ENCODE measurements at regions not wholly inside any gene's neighbourhood (a gene's known extent, or its start where the extent isn't known, plus 50 kb on each side); places are given as distances from the start of the nearest gene placed in this dataset.

GRCh38 chr16:65546353-65546791 lies 424.5 kb upstream of the CDH11 start:
- TF ChIP-seq CTCF (IDR thresholded peaks at IDR 0.05) = no peak
- TF ChIP-seq EZH2 (IDR thresholded peaks at IDR 0.05; ENCODE audit: borderline replicate concordance, insufficient read depth, low read depth, low read length, poor library complexity, severe bottlenecking) = no peak
